Neuronal stem cell (in vitro differentiated cells): ENCODE measurements at regions not wholly inside any gene's neighbourhood (a gene's known extent, or its start where the extent isn't known, plus 50 kb on each side); places are given as distances from the start of the nearest gene placed in this dataset.
"Not testable (repeated sequence)": the region's sequence is repeated elsewhere in the genome, so short reads cannot be mapped to it uniquely, and the experiment has no call there.

ENCODE experiments used
- DNase-seq: peaks from one replicate; pipeline ENCODE4 v3.0.0-alpha.2; 2013; ENCODE audit warnings: low spot score
- H2AFZ ChIP-seq: one replicate; pipeline ENCODE4 v1.6.1; 2013; ENCODE audit warnings: mild to moderate bottlenecking, low read length, inconsistent platforms
- H2AK5ac ChIP-seq: 2 replicates; pipeline ENCODE4 v1.6.1; 2013; ENCODE audit warnings: low read depth, mild to moderate bottlenecking, inconsistent platforms, low read length, moderate library complexity, mixed read lengths
- H2BK120ac ChIP-seq: 2 replicates; pipeline ENCODE4 v1.6.1; 2013; ENCODE audit warnings: low read depth, mild to moderate bottlenecking, inconsistent platforms, low read length, moderate library complexity, mixed read lengths
- H2BK12ac ChIP-seq: one replicate; pipeline ENCODE4 v1.6.1; 2013; ENCODE audit warnings: low read length, inconsistent platforms
- H2BK15ac ChIP-seq: 2 replicates; pipeline ENCODE4 v1.6.1; 2013; ENCODE audit warnings: mild to moderate bottlenecking, low read length, inconsistent platforms, mixed read lengths
- H2BK5ac ChIP-seq: one replicate; pipeline ENCODE4 v1.6.1; 2013; ENCODE audit warnings: inconsistent platforms, mild to moderate bottlenecking, low read length, moderate library complexity
- H3K14ac ChIP-seq: one replicate; pipeline ENCODE4 v1.6.1; 2013; ENCODE audit warnings: low read length, inconsistent platforms
- H3K18ac ChIP-seq: 2 replicates; pipeline ENCODE4 v1.6.1; 2013; ENCODE audit warnings: low read length, inconsistent platforms
- H3K23ac ChIP-seq: 2 replicates; pipeline ENCODE4 v1.6.1; 2013; ENCODE audit warnings: low read depth, mild to moderate bottlenecking, mixed read lengths, low read length, inconsistent platforms; ENCODE audit not compliant: poor library complexity
- H3K27ac ChIP-seq: replicated peaks from 3 replicates; pipeline ENCODE4 v1.5.1; 2013; ENCODE audit warnings: low read length, inconsistent platforms
- H3K27me3 ChIP-seq, 3 experiments: 2 replicates each; pipeline ENCODE4 v1.6.1; 2013; ENCODE audit warnings: low read length in 3 of 3, mild to moderate bottlenecking in 2 of 3, inconsistent platforms in 1 of 3, low read depth in 1 of 3, mixed read lengths in 1 of 3, moderate library complexity in 1 of 3; ENCODE audit not compliant: control insufficient read depth in 3 of 3, insufficient read depth in 3 of 3
- H3K36me3 ChIP-seq, 2 donors: replicated peaks in 1 of 2; 2 replicates each; pipeline ENCODE4 v1.6.1; 2013; ENCODE audit warnings: low read length in 2 of 2; ENCODE audit not compliant: control insufficient read depth in 2 of 2, insufficient read depth in 2 of 2
- H3K4ac ChIP-seq: 2 replicates; pipeline ENCODE4 v1.6.1; 2013; ENCODE audit warnings: inconsistent platforms, mild to moderate bottlenecking, low read length, moderate library complexity
- H3K4me1 ChIP-seq, 2 donors: 1 replicate in 1 of 2; 2 replicates in 1 of 2; pipeline ENCODE4 v1.6.1; 2013; ENCODE audit warnings: low read length in 2 of 2, low read depth in 1 of 2; ENCODE audit not compliant: control insufficient read depth in 2 of 2, insufficient read depth in 1 of 2
- H3K4me2 ChIP-seq: one replicate; pipeline ENCODE4 v1.6.1; 2013; ENCODE audit warnings: mild to moderate bottlenecking, low read length, inconsistent platforms; ENCODE audit not compliant: insufficient read depth, poor library complexity, severe bottlenecking
- H3K4me3 ChIP-seq, 2 donors: 2 replicates each; pipeline ENCODE4 v1.5.1; 2013; ENCODE audit warnings: low read length in 2 of 2, mild to moderate bottlenecking in 2 of 2, inconsistent platforms in 1 of 2, moderate library complexity in 1 of 2
- H3K79me1 ChIP-seq: one replicate; pipeline ENCODE4 v1.6.1; 2013; ENCODE audit warnings: low read depth, mild to moderate bottlenecking, inconsistent platforms, low read length, moderate library complexity
- H3K9ac ChIP-seq: one replicate; pipeline ENCODE4 v1.6.1; 2013; ENCODE audit warnings: mild to moderate bottlenecking, low read depth, low read length, inconsistent platforms; ENCODE audit not compliant: poor library complexity
- H3K9me3 ChIP-seq, 2 donors: replicated peaks in 1 of 2; 2 replicates each; pipeline versions ENCODE3 to v1.6.1; 2013; ENCODE audit warnings: low read length in 2 of 2, mild to moderate bottlenecking in 2 of 2, inconsistent platforms in 1 of 2, low read depth in 1 of 2, mixed read lengths in 1 of 2, moderate library complexity in 1 of 2; ENCODE audit not compliant: control insufficient read depth in 2 of 2, insufficient read depth in 1 of 2
- H4K8ac ChIP-seq: one replicate; pipeline ENCODE4 v1.6.1; 2013; ENCODE audit warnings: low read depth, mild to moderate bottlenecking, inconsistent platforms, low read length, moderate library complexity
- H4K91ac ChIP-seq: one replicate; pipeline ENCODE4 v1.6.1; 2013; ENCODE audit warnings: low read length, low read depth, mild to moderate bottlenecking, inconsistent platforms; ENCODE audit not compliant: poor library complexity
- WGBS, 2 donors: extraction: QIAGEN DNeasy Blood & Tissue Kit; methylation state at CpG; one replicate each; pipeline ENCODE4 v1.1.7; 2013; ENCODE audit warnings: missing lambda C conversion rate in 2 of 2, mixed read lengths in 1 of 2; ENCODE audit not compliant: insufficient read length in 2 of 2, insufficient replicate concordance in 1 of 2; ENCODE audit errors: extremely low coverage in 2 of 2; 5-methylcytosine and 5-hydroxymethylcytosine counted together

GRCh38 chr14:106657460-106657859, 1131.1 kb downstream of the TMEM121 start:
- Histone ChIP-seq H3K4me3 (no peak overlapping the region), H3K9ac (no peak overlapping the region), H2BK15ac (no peak overlapping the region), H3K18ac (no peak overlapping the region), H2BK12ac (no peak overlapping the region), H3K4me2 (no peak overlapping the region), H3K36me3 (no peaks in the 10 kb centered on the region), H4K8ac (no peak overlapping the region), H2AK5ac (no peak overlapping the region), H3K4me1 (no peaks in the 10 kb centered on the region), H3K27me3 (no peaks in the 10 kb centered on the region), H2BK120ac (no peak overlapping the region), H3K23ac (no peak overlapping the region), H3K27ac (no peak overlapping the region), H3K14ac (no peak overlapping the region), H2AFZ (no peak overlapping the region), H3K4ac (no peak overlapping the region), H2BK5ac (no peak overlapping the region), H4K91ac (no peak overlapping the region), H3K9me3 (peaks cover 0 to 10% of the 10 kb centered on the region in 2 donors), H3K79me1 (no peaks in the 10 kb centered on the region)
- no CpG with 5 or more reads among the region's 8 CpGs for WGBS, 2 donors
- no peak for DNase-seq

- not testable (repeated sequence) for H3K4me1 ChIP-seq, H3K4me3 ChIP-seq, H3K23ac ChIP-seq, H2BK5ac ChIP-seq, H3K36me3 ChIP-seq, H2BK120ac ChIP-seq, H2AK5ac ChIP-seq, H3K4ac ChIP-seq, H2AFZ ChIP-seq, H3K79me1 ChIP-seq, H4K91ac ChIP-seq, H3K9ac ChIP-seq, DNase-seq, H3K27ac ChIP-seq, H2BK12ac ChIP-seq, H3K4me2 ChIP-seq, H3K18ac ChIP-seq, H3K14ac ChIP-seq, H2BK15ac ChIP-seq, H3K27me3 ChIP-seq, H4K8ac ChIP-seq
- peaks cover 0 to 13% of the 10 kb centered on the region in 2 donors for H3K9me3 ChIP-seq
- no CpG with 5 or more reads among the region's 7 CpGs for WGBS, 2 donors
Observed at GRCh38 chr14:106658066-106658860, 1131.9 kb downstream of the TMEM121 start.

DNA sequence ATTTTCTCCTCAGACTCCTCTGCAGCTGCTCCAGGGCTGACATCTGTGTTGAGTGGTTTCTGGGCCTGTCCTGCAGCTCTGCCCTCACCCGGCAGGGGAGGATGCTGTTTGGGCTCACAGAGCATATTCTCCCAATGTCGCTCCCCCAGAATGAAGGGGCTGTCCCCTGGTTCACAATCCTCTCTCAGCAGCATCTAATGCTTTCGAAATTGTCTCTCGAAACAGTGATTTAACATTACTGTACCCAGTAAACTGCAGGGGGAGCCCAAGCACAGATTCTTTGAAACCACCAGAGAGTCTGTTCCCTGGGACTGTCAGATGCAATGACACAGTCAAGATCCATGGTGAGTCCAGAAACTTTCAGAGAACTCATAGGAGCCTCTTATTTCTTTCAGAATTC, 1135.2 kb downstream of the TMEM121 start:
- not testable (repeated sequence) for H3K27me3 ChIP-seq, H3K4me2 ChIP-seq, DNase-seq, H2BK5ac ChIP-seq, H3K4ac ChIP-seq, H3K18ac ChIP-seq, H3K9ac ChIP-seq, H3K23ac ChIP-seq, H2AFZ ChIP-seq, H4K8ac ChIP-seq, H3K79me1 ChIP-seq, H4K91ac ChIP-seq, H2AK5ac ChIP-seq, H2BK120ac ChIP-seq, H3K14ac ChIP-seq, H2BK12ac ChIP-seq, H2BK15ac ChIP-seq, H3K4me3 ChIP-seq, H3K27ac ChIP-seq, H3K36me3 ChIP-seq, H3K4me1 ChIP-seq
- no CpG with 5 or more reads among the region's 4 CpGs for WGBS, 2 donors
- H3K9me3 ChIP-seq: peaks cover 6 to 11% of the 10 kb centered on the region in 2 donors

DNA sequence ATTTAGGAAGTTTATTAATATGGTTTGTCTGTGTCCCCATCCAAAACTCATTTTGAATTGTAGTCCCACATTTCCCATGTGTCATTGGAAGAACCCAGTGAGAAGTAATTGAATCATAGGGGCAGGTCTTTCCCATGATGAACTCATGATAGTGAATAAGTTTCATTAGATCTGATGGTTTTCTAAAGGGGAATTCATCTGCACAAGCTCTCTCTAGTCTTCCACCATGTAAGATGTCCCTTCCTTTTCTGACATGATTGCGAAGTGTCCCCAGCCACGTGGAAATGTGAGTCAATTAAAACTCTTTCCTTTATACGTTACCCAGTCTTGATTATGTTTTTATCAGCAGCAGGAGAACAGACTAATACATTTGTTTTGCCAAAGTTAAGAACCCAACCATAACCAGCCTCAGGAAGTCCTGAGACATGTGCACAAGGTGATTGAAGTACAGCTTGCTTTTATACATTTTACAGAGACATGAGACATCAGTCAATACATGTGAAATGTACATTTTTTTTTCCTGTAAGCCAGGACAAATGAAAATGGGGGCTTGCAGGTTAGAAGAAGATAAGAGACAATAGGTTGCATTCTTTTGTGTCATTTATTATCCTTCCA, 1136.7 kb downstream of the TMEM121 start:
- Histone ChIP-seq H3K27ac (no peak overlapping the region), H3K4me2 (no peak overlapping the region), H4K91ac (no peak overlapping the region), H3K4ac (no peak overlapping the region), H3K4me3 (no peak overlapping the region), H2BK12ac (no peak overlapping the region), H3K27me3 (no peaks in the 10 kb centered on the region), H3K23ac (no peak overlapping the region), H2BK15ac (no peak overlapping the region), H3K4me1 (no peaks in the 10 kb centered on the region), H3K79me1 (no peaks in the 10 kb centered on the region), H2AK5ac (no peak overlapping the region), H2BK120ac (no peak overlapping the region), H3K14ac (no peak overlapping the region), H2BK5ac (no peak overlapping the region), H4K8ac (no peak overlapping the region), H3K9me3 (peaks cover 6 to 12% of the 10 kb centered on the region in 2 donors), H3K36me3 (no peaks in the 10 kb centered on the region), H3K18ac (no peak overlapping the region), H2AFZ (no peak overlapping the region), H3K9ac (no peak overlapping the region)
- no CpG with 5 or more reads among the region's 3 CpGs for WGBS, 2 donors
- DNase-seq: no peak
